H1 (cell line): ENCODE measurements at regions not wholly inside any gene's neighbourhood (a gene's known extent, or its start where the extent isn't known, plus 50 kb on each side); places are given as distances from the start of the nearest gene placed in this dataset.

ENCODE experiments used
- CTCF ChIA-PET: fragments of 300-600 bp; sonication (Branson Sonifier 250); formaldehyde crosslinking; loops from one replicate; lab custom pipeline; 2021; ENCODE audit not compliant: partially characterized antibody; lab: Charles Lee
- POLR2A ChIA-PET: fragments of 300-600 bp; sonication (Branson Sonifier 250); formaldehyde crosslinking; loops from one replicate; lab custom pipeline; 2021; ENCODE audit warnings: inconsistent platforms; ENCODE audit not compliant: partially characterized antibody; lab: Charles Lee
- DNase-seq, 2 experiments: peaks; one replicate each; pipeline versions ENCODE4 v3.0.0 to v3.0.0-alpha.2; 2010 to 2022; ENCODE audit warnings: low spot score in 2 of 2, low read depth in 1 of 2, mixed read lengths in 1 of 2
- FAIRE-seq: peaks from 2 replicates; lab custom pipeline; 2011; peaks lifted over from hg19 to GRCh38; lab: Jason Lieb, UNC
- H2AFZ ChIP-seq: 2 replicates; pipeline ENCODE4 v1.8.1; 2012; ENCODE audit warnings: low read length, inconsistent platforms
- H2AK5ac ChIP-seq: 2 replicates; pipeline ENCODE4 v1.6.1; 2013; ENCODE audit warnings: low read depth, low read length
- H2BK120ac ChIP-seq: replicated peaks from 2 replicates; pipeline ENCODE3; 2013; ENCODE audit warnings: low read depth, low read length, inconsistent platforms
- H2BK12ac ChIP-seq: 2 replicates; pipeline ENCODE4 v1.6.1; 2013; ENCODE audit warnings: low read depth, low read length
- H2BK15ac ChIP-seq: 2 replicates; pipeline ENCODE4 v1.6.1; 2013; ENCODE audit warnings: low read length
- H2BK20ac ChIP-seq: 2 replicates; pipeline ENCODE4 v1.6.1; 2013; ENCODE audit warnings: low read length
- H2BK5ac ChIP-seq: 2 replicates; pipeline ENCODE4 v1.6.1; 2013; ENCODE audit warnings: low read depth, low read length
- H3K14ac ChIP-seq: 2 replicates; pipeline ENCODE4 v1.6.1; 2013; ENCODE audit warnings: inconsistent platforms; ENCODE audit not compliant: insufficient read length
- H3K18ac ChIP-seq: 2 replicates; pipeline ENCODE4 v1.6.1; 2013; ENCODE audit warnings: low read length; ENCODE audit errors: extremely low read depth
- H3K23ac ChIP-seq: 2 replicates; pipeline ENCODE4 v1.6.1; 2013; ENCODE audit warnings: inconsistent platforms; ENCODE audit not compliant: insufficient read length
- H3K23me2 ChIP-seq: 2 replicates; pipeline ENCODE4 v1.6.1; 2013; ENCODE audit warnings: low read depth, low read length
- H3K27ac ChIP-seq: 2 replicates; pipeline ENCODE4 v1.6.1; 2011; ENCODE audit warnings: low read depth, low read length, inconsistent platforms
- H3K27me3 ChIP-seq, 4 experiments: replicated peaks in 1 of 4; 1 replicate in 1 of 4; 2 replicates in 3 of 4; pipeline versions ENCODE4 v1.6.1 to v1.8.1; 2011 to 2013; ENCODE audit warnings: low read length in 3 of 4, mild to moderate bottlenecking in 3 of 4, inconsistent platforms in 2 of 4, mixed read lengths in 2 of 4, moderate library complexity in 1 of 4; ENCODE audit not compliant: control insufficient read depth in 3 of 4, insufficient read depth in 3 of 4; ENCODE audit errors: extremely low read depth in 1 of 4
- H3K36me3 ChIP-seq, 4 experiments: 2 replicates each; pipeline versions ENCODE4 v1.6.1 to v1.8.1; 2011 to 2013; ENCODE audit warnings: mild to moderate bottlenecking in 4 of 4, low read length in 3 of 4, moderate library complexity in 2 of 4, control low read depth in 1 of 4, inconsistent platforms in 1 of 4; ENCODE audit not compliant: insufficient read depth in 4 of 4, control insufficient read depth in 2 of 4
- H3K4ac ChIP-seq: replicated peaks from 2 replicates; pipeline ENCODE3; 2013; ENCODE audit warnings: low read length, low read depth, mixed read lengths, inconsistent platforms; ENCODE audit not compliant: insufficient read length
- H3K4me1 ChIP-seq, 4 experiments: replicated peaks in 1 of 4; 1 replicate in 1 of 4; 2 replicates in 3 of 4; pipeline versions ENCODE4 v1.6.1 to v1.8.1; 2011 to 2013; ENCODE audit warnings: low read length in 3 of 4, inconsistent platforms in 2 of 4, mixed read lengths in 1 of 4; ENCODE audit not compliant: insufficient read depth in 4 of 4, control insufficient read depth in 3 of 4
- H3K4me2 ChIP-seq, 2 experiments: 2 replicates each; pipeline versions ENCODE4 v1.6.1 to v1.8.1; 2011 to 2013; ENCODE audit warnings: low read depth in 2 of 2, low read length in 2 of 2, control low read depth in 1 of 2, inconsistent platforms in 1 of 2, mild to moderate bottlenecking in 1 of 2; ENCODE audit not compliant: insufficient read depth in 1 of 2
- H3K4me3 ChIP-seq, 4 experiments: fragments of 200-600, 300-600 bp in 1 of 4; sonication (generic), shearing (Covaris generic), sonication (Bioruptor Twin) in 1 of 4; 2 replicates each; pipeline versions ENCODE4 v1.5.1 to v1.8.1; 2011 to 2016; ENCODE audit warnings: low read length in 4 of 4, low read depth in 3 of 4, control low read depth in 2 of 4, inconsistent platforms in 2 of 4, mild to moderate bottlenecking in 2 of 4, mixed read lengths in 1 of 4, moderate library complexity in 1 of 4; ENCODE audit not compliant: insufficient read depth in 2 of 4; ENCODE audit errors: extremely low read depth in 1 of 4
- H3K56ac ChIP-seq: replicated peaks from 2 replicates; pipeline ENCODE3; 2013; ENCODE audit warnings: low read depth, mild to moderate bottlenecking, mixed read lengths, low read length, inconsistent platforms; ENCODE audit not compliant: insufficient read length
- H3K79me1 ChIP-seq: 2 replicates; pipeline ENCODE4 v1.6.1; 2013; ENCODE audit warnings: low read depth, low read length, control low read depth
- H3K79me2 ChIP-seq, 2 experiments: 2 replicates each; pipeline versions ENCODE4 v1.6.1 to v1.8.1; 2012 to 2013; ENCODE audit warnings: low read length in 2 of 2, mild to moderate bottlenecking in 2 of 2, inconsistent platforms in 1 of 2; ENCODE audit not compliant: insufficient read depth in 2 of 2, control insufficient read depth in 1 of 2
- H3K9ac ChIP-seq, 4 experiments: replicated peaks in 1 of 4; 1 replicate in 1 of 4; 2 replicates in 3 of 4; pipeline versions ENCODE4 v1.6.1 to v1.8.1; 2011 to 2013; ENCODE audit warnings: low read depth in 3 of 4, low read length in 3 of 4, control low read depth in 2 of 4, mild to moderate bottlenecking in 2 of 4, moderate library complexity in 2 of 4, inconsistent platforms in 1 of 4; ENCODE audit errors: extremely low read depth in 1 of 4
- H3K9me3 ChIP-seq, 2 experiments: 2 replicates each; pipeline versions ENCODE4 v1.6.1 to v1.8.1; 2012 to 2013; ENCODE audit warnings: mild to moderate bottlenecking in 2 of 2, moderate library complexity in 2 of 2, control low read depth in 1 of 2, inconsistent platforms in 1 of 2, low read depth in 1 of 2, low read length in 1 of 2, mixed read lengths in 1 of 2; ENCODE audit not compliant: insufficient read depth in 2 of 2
- H4K20me1 ChIP-seq, 2 experiments: replicated peaks in 1 of 2; 2 replicates each; pipeline versions ENCODE3 to v1.8.1; 2011 to 2013; ENCODE audit warnings: inconsistent platforms in 2 of 2, low read length in 2 of 2, mild to moderate bottlenecking in 1 of 2; ENCODE audit not compliant: insufficient read depth in 2 of 2, control insufficient read depth in 1 of 2
- H4K5ac ChIP-seq: 2 replicates; pipeline ENCODE4 v1.6.1; 2013; ENCODE audit warnings: low read length, low read depth, mixed read lengths, inconsistent platforms; ENCODE audit not compliant: insufficient read length
- H4K8ac ChIP-seq: 2 replicates; pipeline ENCODE4 v1.8.0; 2013; ENCODE audit warnings: mild to moderate bottlenecking, moderate library complexity, low read length, inconsistent platforms; ENCODE audit not compliant: insufficient read depth; ENCODE audit errors: extremely low read depth
- H4K91ac ChIP-seq: replicated peaks from 2 replicates; pipeline ENCODE3; 2013; ENCODE audit warnings: low read length, mixed read lengths, inconsistent platforms; ENCODE audit not compliant: insufficient read length
- ASH2L ChIP-seq: fragments of 200-600, 300-600 bp; sonication (generic); IDR thresholded peaks from one replicate; pipeline ENCODE4 v1.7.1; 2017; ENCODE audit warnings: low read length
- EP300 ChIP-seq, 2 experiments: IDR thresholded peaks; 1 replicate in 1 of 2; 2 replicates in 1 of 2; pipeline ENCODE4 v1.6.1; 2011 to 2012; ENCODE audit warnings: low read depth in 2 of 2, low read length in 2 of 2, mild to moderate bottlenecking in 2 of 2, borderline replicate concordance in 1 of 2, inconsistent platforms in 1 of 2, moderate library complexity in 1 of 2
- JUN ChIP-seq: IDR thresholded peaks from 2 replicates; pipeline ENCODE4 v1.6.1; 2011; ENCODE audit warnings: low read depth, mild to moderate bottlenecking, improper control_type of control experiment, low read length
- JUND ChIP-seq: IDR thresholded peaks from 2 replicates; pipeline ENCODE4 v1.6.1; 2011; ENCODE audit warnings: mild to moderate bottlenecking, improper control_type of control experiment, low read length
- NANOG ChIP-seq: IDR thresholded peaks from 2 replicates; pipeline ENCODE4 v1.6.1; 2011; ENCODE audit warnings: low read length, low read depth, mild to moderate bottlenecking, inconsistent platforms; ENCODE audit not compliant: insufficient read depth, poor library complexity, severe bottlenecking
- NRF1 ChIP-seq: IDR thresholded peaks from 2 replicates; pipeline ENCODE4 v1.6.1; 2011; ENCODE audit warnings: mild to moderate bottlenecking, low read depth, low read length, improper control_type of control experiment
- PHF8 ChIP-seq: fragments of 200-600 bp; sonication (generic); conservative IDR thresholded peaks from 2 replicates; pipeline ENCODE4 v1.7.1; 2012; ENCODE audit warnings: low read depth, mild to moderate bottlenecking, inconsistent platforms, low read length, moderate library complexity
- RAD21 ChIP-seq, 2 experiments: IDR thresholded peaks in 1 of 2; conservative IDR thresholded peaks in 1 of 2; 2 replicates each; pipeline ENCODE4 v1.6.1; 2011; ENCODE audit warnings: low read depth in 2 of 2, low read length in 2 of 2, improper control_type of control experiment in 1 of 2, inconsistent platforms in 1 of 2, mild to moderate bottlenecking in 1 of 2, moderate library complexity in 1 of 2
- RXRA ChIP-seq: IDR thresholded peaks from 2 replicates; pipeline ENCODE4 v1.6.1; 2011; ENCODE audit warnings: low read depth, mild to moderate bottlenecking, low read length, moderate library complexity; ENCODE audit not compliant: insufficient read depth
- SP1 ChIP-seq: IDR thresholded peaks from 2 replicates; pipeline ENCODE4 v1.6.1; 2011; ENCODE audit warnings: low read depth, low read length
- TBP ChIP-seq: IDR thresholded peaks from 2 replicates; pipeline ENCODE4 v1.6.1; 2011; ENCODE audit warnings: low read depth, low read length, improper control_type of control experiment
- TCF12 ChIP-seq: IDR thresholded peaks from 2 replicates; pipeline ENCODE4 v1.6.1; 2011; ENCODE audit warnings: low read depth, mild to moderate bottlenecking, low read length
- TEAD4 ChIP-seq: IDR thresholded peaks from 2 replicates; pipeline ENCODE4 v1.6.1; 2012; ENCODE audit warnings: low read depth, low read length, inconsistent platforms, mixed read lengths
- TF ChIP-seq, protein P1 (sequence below): IDR thresholded peaks from 2 replicates; pipeline ENCODE4 v1.6.1; 2012; ENCODE audit warnings: low read length, inconsistent platforms

DNA sequence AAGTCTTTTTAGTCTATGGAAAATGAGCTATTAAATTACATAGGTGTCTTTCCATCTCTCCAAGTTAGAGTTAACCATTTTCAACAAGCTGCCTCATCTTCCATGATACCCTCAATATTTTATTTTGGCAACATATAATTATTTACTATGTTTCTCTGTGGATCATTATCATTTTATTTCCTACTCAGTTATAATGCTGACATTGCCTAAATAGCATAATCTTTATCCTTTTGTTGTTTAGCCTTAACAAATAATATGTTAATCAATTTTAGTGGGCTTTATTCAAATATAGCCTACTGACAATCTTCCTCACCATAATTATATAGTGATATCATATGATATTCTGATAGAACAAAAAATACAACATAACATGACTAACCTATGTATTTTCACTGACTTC is 1044.8 kb upstream of the FOXG1 start:
- Histone ChIP-seq H4K8ac (no peak overlapping the region), H2AFZ (no peak overlapping the region), H3K4me2 (no peak overlapping the region), H3K9ac (no peak overlapping the region), H4K5ac (no peak overlapping the region), H4K91ac (no peak overlapping the region), H3K4ac (no peak overlapping the region), H3K56ac (no peak overlapping the region), H3K79me2 (no peaks in the 10 kb centered on the region), H3K14ac (no peak overlapping the region), H3K4me1 (peaks cover 0 to 8% (median 0%) of the 10 kb centered on the region in 4 experiments; a peak in 1 of 7 replicates), H2AK5ac (no peak overlapping the region), H3K23me2 (no peaks in the 10 kb centered on the region), H3K18ac (no peak overlapping the region), H2BK12ac (no peak overlapping the region), H3K79me1 (no peaks in the 10 kb centered on the region), H4K20me1 (no peaks in the 10 kb centered on the region), H3K23ac (no peak overlapping the region), H2BK20ac (no peak overlapping the region), H3K27ac (no peak overlapping the region), H2BK15ac (no peak overlapping the region), H2BK120ac (no peak overlapping the region), H3K9me3 (peaks cover 4 to 5% of the 10 kb centered on the region in 2 experiments; a peak in 2 of 4 replicates), H3K4me3 (no peak overlapping the region), H2BK5ac (no peak overlapping the region), H3K36me3 (no peaks in the 10 kb centered on the region), H3K27me3 (peaks cover 0 to 2% (median 0%) of the 10 kb centered on the region in 4 experiments; a peak in 1 of 7 replicates)
- ChIA-PET POLR2A (no interaction called here), CTCF (no interaction called here)
- FAIRE-seq (no peak), DNase-seq (no peak)
- TF ChIP-seq, protein P1, sequence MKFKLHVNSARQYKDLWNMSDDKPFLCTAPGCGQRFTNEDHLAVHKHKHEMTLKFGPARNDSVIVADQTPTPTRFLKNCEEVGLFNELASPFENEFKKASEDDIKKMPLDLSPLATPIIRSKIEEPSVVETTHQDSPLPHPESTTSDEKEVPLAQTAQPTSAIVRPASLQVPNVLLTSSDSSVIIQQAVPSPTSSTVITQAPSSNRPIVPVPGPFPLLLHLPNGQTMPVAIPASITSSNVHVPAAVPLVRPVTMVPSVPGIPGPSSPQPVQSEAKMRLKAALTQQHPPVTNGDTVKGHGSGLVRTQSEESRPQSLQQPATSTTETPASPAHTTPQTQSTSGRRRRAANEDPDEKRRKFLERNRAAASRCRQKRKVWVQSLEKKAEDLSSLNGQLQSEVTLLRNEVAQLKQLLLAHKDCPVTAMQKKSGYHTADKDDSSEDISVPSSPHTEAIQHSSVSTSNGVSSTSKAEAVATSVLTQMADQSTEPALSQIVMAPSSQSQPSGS: no peak
- TF ChIP-seq JUN (no peak), NANOG (no peak), TEAD4 (no peak), TBP (no peak), EP300 (IDR thresholded peaks at IDR 0.05; ENCODE audit: borderline replicate concordance in 1 of 2, low read depth in 2 of 2, low read length in 2 of 2) (no peak), SP1 (no peak), JUND (no peak), PHF8 (no peak), TCF12 (no peak), RXRA (no peak), RAD21 (IDR thresholded peaks at IDR 0.05 in 1 of 2, conservative IDR thresholded peaks at IDR 0.05 in 1 of 2; ENCODE audit: low read depth in 2 of 2, low read length in 2 of 2) (no peak), ASH2L (no peak), NRF1 (no peak)
